ENCODE measurements at regions not wholly inside any gene's neighbourhood (a gene's known extent, or its start where the extent isn't known, plus 50 kb on each side); places are given as distances from the start of the nearest gene placed in this dataset.

- TF ChIP-seq CTCF (conservative IDR thresholded peaks at IDR 0.05; ENCODE audit: low read length): no peak
- no peak for TF ChIP-seq EZH2phosphoT487 (IDR thresholded peaks at IDR 0.05; ENCODE audit: borderline replicate concordance)
Measured at GRCh38 chr6:122182061-122182460, 217.4 kb upstream of the HSF2 start.

All from Loucy (cell line).